H1 (cell line): ENCODE measurements at regions not wholly inside any gene's neighbourhood (a gene's known extent, or its start where the extent isn't known, plus 50 kb on each side); places are given as distances from the start of the nearest gene placed in this dataset.

Source experiments
- CTCF ChIA-PET: fragments of 300-600 bp; sonication (Branson Sonifier 250); formaldehyde crosslinking; loops from one replicate; lab custom pipeline; 2021; ENCODE audit not compliant: partially characterized antibody; lab: Charles Lee
- POLR2A ChIA-PET: fragments of 300-600 bp; sonication (Branson Sonifier 250); formaldehyde crosslinking; loops from one replicate; lab custom pipeline; 2021; ENCODE audit warnings: inconsistent platforms; ENCODE audit not compliant: partially characterized antibody; lab: Charles Lee
- DNase-seq, 2 experiments: peaks; one replicate each; pipeline versions ENCODE4 v3.0.0 to v3.0.0-alpha.2; 2010 to 2022; ENCODE audit warnings: low spot score in 2 of 2, low read depth in 1 of 2, mixed read lengths in 1 of 2
- FAIRE-seq: peaks from 2 replicates; lab custom pipeline; 2011; peaks lifted over from hg19 to GRCh38; lab: Jason Lieb, UNC
- H2AFZ ChIP-seq: 2 replicates; pipeline ENCODE4 v1.8.1; 2012; ENCODE audit warnings: low read length, inconsistent platforms
- H2AK5ac ChIP-seq: 2 replicates; pipeline ENCODE4 v1.6.1; 2013; ENCODE audit warnings: low read depth, low read length
- H2BK120ac ChIP-seq: replicated peaks from 2 replicates; pipeline ENCODE3; 2013; ENCODE audit warnings: low read depth, low read length, inconsistent platforms
- H2BK12ac ChIP-seq: 2 replicates; pipeline ENCODE4 v1.6.1; 2013; ENCODE audit warnings: low read depth, low read length
- H2BK15ac ChIP-seq: 2 replicates; pipeline ENCODE4 v1.6.1; 2013; ENCODE audit warnings: low read length
- H2BK20ac ChIP-seq: 2 replicates; pipeline ENCODE4 v1.6.1; 2013; ENCODE audit warnings: low read length
- H2BK5ac ChIP-seq: 2 replicates; pipeline ENCODE4 v1.6.1; 2013; ENCODE audit warnings: low read depth, low read length
- H3K14ac ChIP-seq: 2 replicates; pipeline ENCODE4 v1.6.1; 2013; ENCODE audit warnings: inconsistent platforms; ENCODE audit not compliant: insufficient read length
- H3K18ac ChIP-seq: 2 replicates; pipeline ENCODE4 v1.6.1; 2013; ENCODE audit warnings: low read length; ENCODE audit errors: extremely low read depth
- H3K23ac ChIP-seq: 2 replicates; pipeline ENCODE4 v1.6.1; 2013; ENCODE audit warnings: inconsistent platforms; ENCODE audit not compliant: insufficient read length
- H3K23me2 ChIP-seq: 2 replicates; pipeline ENCODE4 v1.6.1; 2013; ENCODE audit warnings: low read depth, low read length
- H3K27ac ChIP-seq: 2 replicates; pipeline ENCODE4 v1.6.1; 2011; ENCODE audit warnings: low read depth, low read length, inconsistent platforms
- H3K27me3 ChIP-seq, 4 experiments: replicated peaks in 1 of 4; 1 replicate in 1 of 4; 2 replicates in 3 of 4; pipeline versions ENCODE4 v1.6.1 to v1.8.1; 2011 to 2013; ENCODE audit warnings: low read length in 3 of 4, mild to moderate bottlenecking in 3 of 4, inconsistent platforms in 2 of 4, mixed read lengths in 2 of 4, moderate library complexity in 1 of 4; ENCODE audit not compliant: control insufficient read depth in 3 of 4, insufficient read depth in 3 of 4; ENCODE audit errors: extremely low read depth in 1 of 4
- H3K36me3 ChIP-seq, 4 experiments: 2 replicates each; pipeline versions ENCODE4 v1.6.1 to v1.8.1; 2011 to 2013; ENCODE audit warnings: mild to moderate bottlenecking in 4 of 4, low read length in 3 of 4, moderate library complexity in 2 of 4, control low read depth in 1 of 4, inconsistent platforms in 1 of 4; ENCODE audit not compliant: insufficient read depth in 4 of 4, control insufficient read depth in 2 of 4
- H3K4ac ChIP-seq: replicated peaks from 2 replicates; pipeline ENCODE3; 2013; ENCODE audit warnings: low read length, low read depth, mixed read lengths, inconsistent platforms; ENCODE audit not compliant: insufficient read length
- H3K4me1 ChIP-seq, 4 experiments: replicated peaks in 1 of 4; 1 replicate in 1 of 4; 2 replicates in 3 of 4; pipeline versions ENCODE4 v1.6.1 to v1.8.1; 2011 to 2013; ENCODE audit warnings: low read length in 3 of 4, inconsistent platforms in 2 of 4, mixed read lengths in 1 of 4; ENCODE audit not compliant: insufficient read depth in 4 of 4, control insufficient read depth in 3 of 4
- H3K4me2 ChIP-seq, 2 experiments: 2 replicates each; pipeline versions ENCODE4 v1.6.1 to v1.8.1; 2011 to 2013; ENCODE audit warnings: low read depth in 2 of 2, low read length in 2 of 2, control low read depth in 1 of 2, inconsistent platforms in 1 of 2, mild to moderate bottlenecking in 1 of 2; ENCODE audit not compliant: insufficient read depth in 1 of 2
- H3K4me3 ChIP-seq, 4 experiments: fragments of 200-600, 300-600 bp in 1 of 4; sonication (generic), shearing (Covaris generic), sonication (Bioruptor Twin) in 1 of 4; 2 replicates each; pipeline versions ENCODE4 v1.5.1 to v1.8.1; 2011 to 2016; ENCODE audit warnings: low read length in 4 of 4, low read depth in 3 of 4, control low read depth in 2 of 4, inconsistent platforms in 2 of 4, mild to moderate bottlenecking in 2 of 4, mixed read lengths in 1 of 4, moderate library complexity in 1 of 4; ENCODE audit not compliant: insufficient read depth in 2 of 4; ENCODE audit errors: extremely low read depth in 1 of 4
- H3K56ac ChIP-seq: replicated peaks from 2 replicates; pipeline ENCODE3; 2013; ENCODE audit warnings: low read depth, mild to moderate bottlenecking, mixed read lengths, low read length, inconsistent platforms; ENCODE audit not compliant: insufficient read length
- H3K79me1 ChIP-seq: 2 replicates; pipeline ENCODE4 v1.6.1; 2013; ENCODE audit warnings: low read depth, low read length, control low read depth
- H3K79me2 ChIP-seq, 2 experiments: 2 replicates each; pipeline versions ENCODE4 v1.6.1 to v1.8.1; 2012 to 2013; ENCODE audit warnings: low read length in 2 of 2, mild to moderate bottlenecking in 2 of 2, inconsistent platforms in 1 of 2; ENCODE audit not compliant: insufficient read depth in 2 of 2, control insufficient read depth in 1 of 2
- H3K9ac ChIP-seq, 4 experiments: replicated peaks in 1 of 4; 1 replicate in 1 of 4; 2 replicates in 3 of 4; pipeline versions ENCODE4 v1.6.1 to v1.8.1; 2011 to 2013; ENCODE audit warnings: low read depth in 3 of 4, low read length in 3 of 4, control low read depth in 2 of 4, mild to moderate bottlenecking in 2 of 4, moderate library complexity in 2 of 4, inconsistent platforms in 1 of 4; ENCODE audit errors: extremely low read depth in 1 of 4
- H3K9me3 ChIP-seq, 2 experiments: 2 replicates each; pipeline versions ENCODE4 v1.6.1 to v1.8.1; 2012 to 2013; ENCODE audit warnings: mild to moderate bottlenecking in 2 of 2, moderate library complexity in 2 of 2, control low read depth in 1 of 2, inconsistent platforms in 1 of 2, low read depth in 1 of 2, low read length in 1 of 2, mixed read lengths in 1 of 2; ENCODE audit not compliant: insufficient read depth in 2 of 2
- H4K20me1 ChIP-seq, 2 experiments: replicated peaks in 1 of 2; 2 replicates each; pipeline versions ENCODE3 to v1.8.1; 2011 to 2013; ENCODE audit warnings: inconsistent platforms in 2 of 2, low read length in 2 of 2, mild to moderate bottlenecking in 1 of 2; ENCODE audit not compliant: insufficient read depth in 2 of 2, control insufficient read depth in 1 of 2
- H4K5ac ChIP-seq: 2 replicates; pipeline ENCODE4 v1.6.1; 2013; ENCODE audit warnings: low read length, low read depth, mixed read lengths, inconsistent platforms; ENCODE audit not compliant: insufficient read length
- H4K8ac ChIP-seq: 2 replicates; pipeline ENCODE4 v1.8.0; 2013; ENCODE audit warnings: mild to moderate bottlenecking, moderate library complexity, low read length, inconsistent platforms; ENCODE audit not compliant: insufficient read depth; ENCODE audit errors: extremely low read depth
- H4K91ac ChIP-seq: replicated peaks from 2 replicates; pipeline ENCODE3; 2013; ENCODE audit warnings: low read length, mixed read lengths, inconsistent platforms; ENCODE audit not compliant: insufficient read length
- BCL11A ChIP-seq, 2 experiments: IDR thresholded peaks; one replicate each; pipeline ENCODE4 v1.6.1; 2011; ENCODE audit warnings: low read depth in 2 of 2, low read length in 2 of 2, mild to moderate bottlenecking in 2 of 2
- CEBPB ChIP-seq: IDR thresholded peaks from 2 replicates; pipeline ENCODE4 v1.6.1; 2012; ENCODE audit warnings: low read depth, low read length
- WGBS, 2 experiments: shearing (Covaris generic) in 1 of 2; methylation state at CpG; one replicate each; pipeline versions ENCODE4 v1.1.6 to v1.1.7; 2013 to 2015; ENCODE audit warnings: low lambda C conversion rate in 2 of 2, mixed read lengths in 2 of 2, inconsistent platforms in 1 of 2, low coverage in 1 of 2, missing lambda C conversion rate in 1 of 2; ENCODE audit not compliant: insufficient replicate concordance in 2 of 2, insufficient coverage in 1 of 2, insufficient read length in 1 of 2; ENCODE audit errors: extremely low coverage in 1 of 2, missing lambda C conversion rate in 1 of 2; 5-methylcytosine and 5-hydroxymethylcytosine counted together

GRCh38 chr2:23077596-23077995 lies 307.4 kb upstream of the KLHL29 start:
- H4K8ac ChIP-seq: no peak overlapping the region
- no peaks in the 10 kb centered on the region for H3K9me3 ChIP-seq
- H3K36me3 ChIP-seq: no peaks in the 10 kb centered on the region
- 59% methylated on average over 4 of the region's 4 CpGs; no CpG with 5 or more reads in 1 of the 2 experiments for WGBS, 2 experiments
- CTCF ChIA-PET: interaction anchor here (0.9 kb wide), 1 partner anchor 10 kb away, joined by 3 read pairs; no protein-coding TSS in a partner anchor
- H2AFZ ChIP-seq: no peak overlapping the region
- DNase-seq: peak in 1 of 2 experiments; percentile 17
- no peak overlapping the region for H2BK12ac ChIP-seq
- peaks cover 0 to 3% (median 0%) of the 10 kb centered on the region in 4 experiments; a peak in 1 of 7 replicates for H3K4me1 ChIP-seq
- no peak overlapping the region for H3K14ac ChIP-seq
- no peak overlapping the region for H3K9ac ChIP-seq
- H2BK120ac ChIP-seq: no peak overlapping the region
- no peaks in the 10 kb centered on the region for H3K27me3 ChIP-seq
- POLR2A ChIA-PET: no interaction called here
- no peak overlapping the region for H2AK5ac ChIP-seq
- H2BK20ac ChIP-seq: no peak overlapping the region
- no peak overlapping the region for H3K4me3 ChIP-seq
- no peak overlapping the region for H3K56ac ChIP-seq
- no peak overlapping the region for H3K27ac ChIP-seq
- H2BK15ac ChIP-seq: no peak overlapping the region
- no peak overlapping the region for H2BK5ac ChIP-seq
- H4K20me1 ChIP-seq: no peaks in the 10 kb centered on the region
- H4K91ac ChIP-seq: no peak overlapping the region
- H3K4ac ChIP-seq: no peak overlapping the region
- no peak for FAIRE-seq
- no peak overlapping the region for H3K23ac ChIP-seq
- no peak overlapping the region for H3K18ac ChIP-seq
- H3K79me2 ChIP-seq: no peaks in the 10 kb centered on the region
- no peaks in the 10 kb centered on the region for H3K79me1 ChIP-seq
- TF ChIP-seq CEBPB: peak; percentile 51; the same call in 1 of the 2 replicates
- no peak for TF ChIP-seq BCL11A (IDR thresholded peaks at IDR 0.05; ENCODE audit: low read depth in 2 of 2, low read length in 2 of 2)
- H3K4me2 ChIP-seq: no peak overlapping the region
- no peak overlapping the region for H4K5ac ChIP-seq
- H3K23me2 ChIP-seq: no peaks in the 10 kb centered on the region
